Sciatic nerve (tissue), 2 donors: ENCODE measurements at regions not wholly inside any gene's neighbourhood (a gene's known extent, or its start where the extent isn't known, plus 50 kb on each side); places are given as distances from the start of the nearest gene placed in this dataset.
A peak's percentile ranks its signal among the peaks of the same experiment; 100 is the strongest.

ENCODE experiments used
- ATAC-seq: fragments of 200-7000 bp; cut with Tn5 transposase; one replicate; pipeline ENCODE4 v1.9.1; 2020; ENCODE audit warnings: mild to moderate bottlenecking, moderate library complexity
- DNase-seq: peaks from one replicate; pipeline ENCODE4 v3.0.0-alpha.2; 2020; ENCODE audit warnings: low spot score
- intact Hi-C: fragments of 100-400 bp; cut with DNase I; formaldehyde crosslinking; loops from one replicate; pipeline ENCODE4 v1.14.2; 2022
- donor health status: DM: no; HTN: no; CAD: no.
- donor health status: DM: no; HTN: no; CAD: no.

DNA sequence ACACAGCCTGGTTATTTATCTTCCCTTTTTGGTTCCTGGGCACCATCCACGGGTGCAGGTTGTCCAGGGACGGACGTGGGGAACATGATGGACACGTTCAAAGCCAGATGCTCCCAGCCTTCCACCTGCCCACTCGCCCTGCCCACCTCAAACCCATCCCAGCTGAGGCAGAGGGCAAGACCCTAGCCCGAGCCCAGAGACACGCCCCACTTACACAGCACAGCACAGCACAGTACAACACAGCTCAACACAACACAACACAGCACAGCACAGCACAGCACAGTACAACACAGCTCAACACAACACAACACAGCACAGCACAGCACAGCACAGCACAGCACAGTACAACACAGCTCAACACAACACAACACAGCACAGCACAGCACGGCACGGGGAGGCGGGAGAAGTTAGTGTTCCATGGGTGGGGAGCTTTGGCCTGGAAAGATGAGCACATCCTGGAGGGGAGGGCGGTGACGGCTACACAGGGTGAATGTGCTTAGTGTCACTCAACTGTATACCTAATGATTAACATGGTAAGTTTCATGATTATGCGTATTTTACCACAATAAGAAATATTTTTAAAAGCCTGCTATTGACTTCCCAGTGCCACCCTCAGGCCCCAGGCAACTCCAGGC is 1507.5 kb downstream of the BRD1 start:
- ATAC-seq (no peak), DNase-seq (no peak)
- intact Hi-C loops, result no loop called here

DNA sequence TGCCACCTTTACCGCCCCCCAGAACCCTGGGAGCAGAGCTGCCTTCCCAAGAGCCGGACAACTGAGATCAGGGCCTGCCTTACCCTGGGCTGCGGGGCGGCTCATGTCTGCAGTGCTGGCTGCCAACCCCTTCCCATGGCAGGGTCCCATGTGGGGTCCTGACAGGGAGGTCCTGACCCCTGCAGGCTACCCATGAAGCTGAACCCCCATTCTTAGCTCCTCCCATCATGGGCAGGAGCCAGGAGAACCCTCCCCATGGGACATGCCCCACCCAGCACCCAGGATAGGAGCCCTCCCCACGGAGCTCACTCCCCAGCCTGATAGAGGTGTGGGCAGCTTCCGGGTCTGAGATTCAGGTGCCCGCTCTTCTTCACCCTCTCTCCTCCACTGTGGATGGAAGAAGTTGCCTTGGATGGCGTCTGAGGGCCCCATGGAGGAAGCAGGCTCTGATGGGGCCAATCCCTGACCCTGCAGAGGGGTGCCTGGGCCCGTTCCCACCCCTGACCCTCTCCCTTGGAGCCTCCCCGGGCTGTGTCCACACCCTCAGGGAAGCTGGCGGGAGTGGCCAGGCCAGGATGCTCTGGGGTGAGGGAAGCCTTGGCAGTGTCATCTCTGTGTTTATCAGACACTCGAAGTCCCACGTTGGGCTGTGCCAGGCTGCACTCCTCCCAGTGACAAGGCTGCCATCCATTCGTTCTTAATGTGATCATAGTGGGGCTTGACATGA is 1508.2 kb downstream of the BRD1 start:
- DNase-seq (no peak), ATAC-seq (no peak)
- intact Hi-C loops, result no loop called here

DNA sequence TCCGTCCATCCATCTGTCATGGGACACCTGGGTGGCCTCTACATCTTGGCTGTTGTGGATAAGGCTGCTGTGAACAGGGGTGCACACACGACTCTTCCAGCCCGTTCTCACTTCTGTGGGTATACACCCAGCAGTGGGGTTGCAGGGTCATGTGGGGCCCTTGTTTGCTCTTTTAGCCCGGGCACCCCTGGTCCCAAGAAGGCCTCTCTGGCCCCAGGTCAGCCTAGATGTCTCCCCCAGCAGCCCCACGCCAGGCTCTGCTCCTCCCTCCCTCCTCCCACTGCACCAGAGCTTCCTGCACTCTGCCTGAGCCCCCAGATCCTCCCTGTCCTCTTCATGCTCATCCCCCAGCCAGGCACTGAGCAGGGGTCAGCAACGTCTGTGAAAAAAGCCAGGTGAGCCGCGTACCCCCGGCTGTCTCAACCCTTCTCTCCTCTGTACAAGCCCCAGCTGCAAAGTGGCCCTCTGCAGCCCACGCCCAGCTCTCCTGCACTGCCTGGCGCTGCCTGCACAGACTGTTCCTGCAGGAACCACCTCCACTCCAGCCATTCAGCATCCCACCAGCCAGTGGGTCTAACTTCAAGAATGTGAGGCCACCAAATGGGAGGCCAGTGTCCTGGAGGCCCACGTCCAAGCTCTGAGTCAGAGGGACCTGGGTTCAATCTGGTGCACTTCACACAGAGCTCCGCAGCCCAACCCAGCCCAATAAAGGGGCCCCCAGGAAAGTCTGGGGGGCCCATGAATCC is 1508.9 kb downstream of the BRD1 start:
- DNase-seq, result no peak
- intact Hi-C loops, result no loop called here
- ATAC-seq, result no peak

DNA sequence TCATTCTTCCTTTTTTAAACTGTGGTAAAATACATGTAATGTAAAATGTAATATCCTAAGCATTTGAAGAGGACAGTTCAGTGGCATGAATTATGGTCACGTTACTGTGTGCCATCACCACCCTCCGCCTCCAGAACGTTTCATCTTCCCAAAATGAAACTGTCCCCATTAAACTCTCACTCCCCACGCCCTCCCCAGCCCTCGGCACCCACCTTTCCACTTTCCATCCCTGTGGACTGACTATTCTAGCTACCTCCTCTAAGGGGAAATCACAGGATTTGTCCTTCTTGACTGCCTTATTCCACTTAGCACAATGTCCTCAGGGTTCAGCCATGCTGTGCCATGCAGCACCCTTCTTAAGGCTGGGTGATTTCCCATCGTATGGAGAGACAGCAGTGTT is 1509.5 kb downstream of the BRD1 start:
- intact Hi-C loops, result no loop called here
- DNase-seq, result peak; percentile 23
- no peak for ATAC-seq

DNA sequence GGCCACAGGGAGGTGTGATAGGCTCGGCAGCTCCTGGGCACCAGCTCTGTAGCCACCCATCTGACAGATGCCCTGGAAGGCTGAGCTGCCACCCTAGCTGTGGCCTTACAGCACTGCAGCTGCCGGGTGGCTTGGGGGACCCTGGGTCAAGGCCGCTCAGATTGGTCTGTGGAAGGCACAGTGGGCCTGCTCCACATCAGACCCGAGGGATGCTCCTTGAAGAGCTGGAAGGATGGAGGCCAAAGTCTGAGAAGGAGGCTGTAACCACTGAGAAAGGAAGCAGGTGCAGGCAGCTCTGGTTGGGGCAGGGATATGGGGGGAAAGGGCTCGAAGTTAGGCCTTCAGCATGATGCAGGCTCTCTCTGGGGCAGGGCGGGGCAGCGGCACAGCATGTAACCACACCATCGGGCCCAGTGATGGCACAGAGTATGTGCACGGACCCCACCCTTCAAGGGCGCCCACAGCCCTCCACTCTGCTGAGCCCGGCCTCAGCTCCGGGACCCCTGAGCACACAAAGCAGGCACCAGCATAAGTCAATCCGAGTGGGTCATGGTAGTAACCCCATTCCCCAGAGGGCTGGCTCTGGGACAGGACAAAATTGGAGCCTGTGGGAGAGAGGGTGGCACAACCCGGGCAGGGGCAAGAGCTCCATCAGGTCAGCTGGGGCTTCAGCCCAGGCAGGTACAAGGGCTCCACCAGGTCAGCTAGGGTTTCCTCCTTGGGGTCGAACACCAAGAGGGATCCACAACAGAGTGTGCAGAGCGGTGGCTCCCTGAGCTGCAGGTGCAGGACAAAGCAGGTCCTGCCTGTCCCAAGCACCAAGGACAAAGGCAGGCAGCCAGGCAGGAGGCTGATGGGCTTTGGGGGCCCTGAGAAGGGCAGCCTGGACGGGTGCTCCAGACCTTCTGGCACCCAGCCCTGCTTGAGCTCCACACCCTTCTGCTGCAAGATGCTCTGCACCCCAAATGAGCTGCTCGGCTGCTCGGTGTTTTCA is 1511.1 kb downstream of the BRD1 start:
- DNase-seq, result peak; percentile 41
- ATAC-seq, result no peak
- intact Hi-C loops, result no loop called here

DNA sequence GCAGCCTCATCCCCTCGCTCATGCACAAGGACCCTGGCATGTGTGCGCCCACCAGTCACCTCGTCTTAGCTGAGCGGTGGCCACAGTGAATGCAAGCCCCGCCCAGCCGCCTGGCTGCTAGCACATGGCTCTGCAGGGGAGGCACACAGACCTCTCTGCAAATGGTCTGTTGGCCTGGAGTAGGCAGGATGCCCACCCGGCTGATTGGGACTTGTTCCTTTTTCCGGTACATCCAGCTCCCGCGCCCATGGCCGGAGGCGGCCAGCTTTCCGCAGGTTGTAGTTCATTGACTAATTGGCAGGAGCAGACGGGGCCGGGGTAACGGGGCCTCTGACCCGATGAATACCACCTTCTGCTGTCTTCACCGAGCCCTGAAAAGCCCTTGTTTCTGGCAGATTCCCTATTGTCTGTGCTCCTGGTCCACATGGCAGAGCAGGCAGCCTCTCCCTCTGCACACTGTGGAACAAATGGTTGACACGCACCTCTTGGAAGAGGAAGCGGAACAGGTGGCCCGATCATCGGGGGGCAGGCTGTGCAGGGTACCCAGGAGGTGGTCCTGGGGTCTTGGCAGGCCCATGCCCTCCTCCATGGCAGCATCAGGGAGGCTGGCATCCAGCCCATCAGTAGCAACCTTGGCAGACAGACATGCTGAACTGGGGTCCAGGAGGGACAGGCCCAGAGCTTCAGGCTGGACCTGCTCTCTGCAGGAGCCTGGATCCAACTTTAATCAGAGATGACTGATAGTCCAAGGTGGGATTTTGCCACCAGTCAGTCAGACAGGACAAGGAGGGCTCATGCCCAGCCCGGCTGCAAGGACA is 1512.0 kb downstream of the BRD1 start:
- ATAC-seq (no peak), DNase-seq (peak; percentile 57)
- intact Hi-C loops, result no loop called here

DNA sequence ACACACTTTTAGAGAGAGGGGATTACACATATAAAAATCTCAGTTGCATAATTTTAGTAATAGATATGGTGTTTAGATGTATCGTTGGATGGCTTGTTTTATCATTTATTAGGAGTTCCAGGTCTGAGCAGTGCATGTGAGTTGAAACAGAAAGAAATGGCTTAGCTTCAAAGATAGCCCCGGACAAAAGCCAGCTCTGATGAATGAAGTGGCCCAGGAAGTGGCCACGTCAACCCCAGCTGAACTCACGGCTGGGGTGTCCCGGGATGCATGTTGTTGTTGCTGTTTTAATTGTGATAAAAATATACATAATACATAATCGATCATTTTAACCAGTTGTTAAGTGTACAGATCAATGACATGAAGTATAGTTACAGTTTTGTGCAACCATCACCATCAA is 1513.6 kb downstream of the BRD1 start:
- intact Hi-C loops, result no loop called here
- no peak for DNase-seq

DNA sequence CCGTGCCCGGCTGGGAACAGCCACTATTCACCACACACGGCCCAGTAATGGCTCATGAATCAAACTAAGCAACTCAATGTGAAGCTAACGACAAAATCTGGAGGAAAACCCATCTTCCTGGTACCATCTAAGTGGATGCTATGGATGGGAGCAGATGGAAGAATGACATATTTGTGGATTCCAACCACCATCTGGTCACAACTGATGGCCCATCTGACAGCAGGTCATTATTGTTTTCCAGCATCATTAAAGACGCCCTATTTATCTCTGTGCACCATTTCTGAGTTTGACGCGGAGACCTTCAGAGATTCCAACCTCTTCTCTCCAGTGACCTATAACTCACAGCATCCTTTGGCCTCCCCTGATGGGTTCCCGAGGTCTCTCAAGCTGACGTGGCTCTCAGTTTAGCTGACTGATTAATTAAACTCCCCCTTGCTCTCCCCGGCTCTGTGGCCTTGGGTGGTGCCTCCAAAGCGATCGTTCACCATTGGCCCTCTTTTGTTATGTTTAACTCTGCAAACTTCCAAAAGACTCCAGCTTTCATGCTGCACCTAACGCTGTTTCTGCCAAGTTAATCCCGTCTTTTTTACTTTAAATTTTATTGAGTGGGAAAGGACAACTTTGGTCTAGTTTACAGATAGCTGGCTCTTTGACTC is 1514.4 kb downstream of the BRD1 start:
- no peak for ATAC-seq
- DNase-seq, result no peak
- intact Hi-C loops, result no loop called here

More for the DNA sequence above, 1513.6 kb downstream of the BRD1 start:
- ATAC-seq, result no peak

DNA sequence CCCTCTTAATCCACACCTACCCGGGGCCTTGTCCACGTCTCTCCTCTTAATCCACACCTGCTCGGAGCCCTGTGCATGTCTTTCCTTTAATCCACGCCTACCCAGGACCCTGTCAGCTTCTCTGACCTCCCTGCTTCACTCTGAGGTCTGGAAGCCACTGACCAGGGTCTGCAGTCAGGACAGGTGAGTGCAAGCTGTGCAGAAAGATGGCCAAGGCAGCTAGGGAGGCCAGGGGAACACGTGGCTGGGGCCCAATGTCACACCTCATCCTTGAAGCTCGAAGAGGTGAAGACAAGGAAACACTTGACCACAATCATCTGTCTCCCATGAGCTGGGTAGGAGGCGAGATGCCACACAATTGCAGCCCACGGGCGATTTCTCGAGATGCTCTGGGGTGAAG is 1516.9 kb downstream of the BRD1 start:
- DNase-seq (no peak), ATAC-seq (no peak)
- intact Hi-C loops, result no loop called here

DNA sequence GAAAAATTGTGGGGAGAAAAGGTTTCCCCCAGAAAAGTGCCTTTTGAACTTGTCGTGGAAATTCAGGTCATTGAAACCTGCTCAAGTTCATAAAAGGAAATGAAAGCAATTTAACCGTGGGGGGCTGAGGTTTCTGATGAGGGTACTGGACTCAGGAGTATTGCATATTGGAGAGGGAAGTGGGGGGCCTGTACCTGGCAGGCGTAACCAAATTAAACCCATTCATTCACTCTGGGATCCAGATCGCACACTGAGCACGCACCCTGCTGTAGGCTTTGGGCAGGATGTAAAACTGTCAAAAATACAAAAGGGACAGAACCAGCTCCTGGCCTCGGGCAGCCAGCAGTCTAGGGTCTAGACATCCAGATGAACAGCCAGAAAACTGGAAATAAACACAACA is 1517.4 kb downstream of the BRD1 start:
- ATAC-seq, result no peak
- intact Hi-C loops, result no loop called here
- DNase-seq, result no peak

DNA sequence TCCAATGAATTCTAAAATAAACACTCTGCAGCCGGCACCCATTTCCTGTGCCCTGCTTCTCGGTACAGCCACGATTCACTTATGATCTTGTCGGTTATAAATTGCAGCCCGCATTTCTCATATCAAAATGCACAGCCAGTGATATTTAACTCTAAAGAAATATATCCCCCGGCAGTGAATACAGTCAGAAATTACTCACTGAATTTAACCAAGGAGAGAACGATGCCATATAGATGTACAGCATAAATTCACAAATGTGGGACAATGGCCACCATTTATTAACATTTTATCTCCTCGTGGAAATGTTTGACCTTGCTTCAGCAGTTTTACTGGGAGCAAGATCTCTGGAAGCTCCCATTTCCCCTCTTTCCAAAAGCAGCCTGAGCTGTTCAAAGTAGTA is 1517.8 kb downstream of the BRD1 start:
- intact Hi-C loops, result no loop called here
- no peak for DNase-seq
- no peak for ATAC-seq

DNA sequence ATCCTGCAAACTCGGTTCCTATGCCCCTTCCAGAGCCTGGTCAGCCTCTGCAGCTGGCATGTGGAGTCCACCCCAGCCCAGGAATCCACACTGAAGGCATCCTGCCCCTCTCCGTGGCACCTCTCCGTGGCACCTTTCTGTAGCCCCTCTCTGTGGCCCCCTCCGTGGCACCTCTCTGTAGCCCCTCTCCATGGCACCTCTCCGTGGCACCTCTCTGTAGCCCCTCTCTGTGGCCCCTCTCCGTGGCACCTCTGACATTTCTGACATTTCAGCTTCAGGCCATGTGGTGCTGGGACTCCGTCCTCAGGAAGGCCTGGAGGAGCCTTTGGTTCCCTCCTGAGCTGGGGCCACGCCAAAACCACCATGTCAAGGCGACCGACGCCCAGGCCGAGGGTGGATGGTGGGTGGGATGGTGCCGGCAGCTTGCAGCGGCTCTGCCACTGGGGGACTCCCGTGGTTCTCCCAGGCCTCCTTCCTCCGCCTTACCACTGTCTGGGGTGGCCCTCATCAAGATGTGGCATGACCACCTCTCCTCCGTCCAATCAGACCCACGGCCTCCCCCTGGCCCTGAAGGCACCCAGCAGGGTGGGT is 1518.5 kb downstream of the BRD1 start:
- ATAC-seq (no peak), DNase-seq (no peak)
- intact Hi-C loops, result no loop called here

DNA sequence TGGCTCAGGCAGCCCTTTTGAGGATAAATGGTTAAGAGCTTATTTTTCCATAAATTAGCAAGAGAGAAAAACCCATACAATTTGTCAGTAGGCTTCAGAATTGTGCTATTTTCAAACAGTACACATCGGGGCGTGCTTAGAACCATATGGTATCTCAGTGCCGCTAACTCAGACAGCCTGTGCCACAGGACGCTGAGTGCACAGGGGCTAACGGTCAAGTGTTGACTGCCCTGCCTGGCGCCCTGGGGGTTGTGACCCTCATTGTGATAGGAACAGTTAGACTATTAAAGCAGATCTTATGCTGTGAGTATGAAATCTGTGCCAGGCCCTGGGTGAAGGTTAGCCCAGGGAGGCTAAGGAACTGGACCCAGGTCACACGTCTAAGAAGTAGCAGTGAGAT is 1519.7 kb downstream of the BRD1 start:
- intact Hi-C loops, result no loop called here
- ATAC-seq, result no peak
- no peak for DNase-seq

DNA sequence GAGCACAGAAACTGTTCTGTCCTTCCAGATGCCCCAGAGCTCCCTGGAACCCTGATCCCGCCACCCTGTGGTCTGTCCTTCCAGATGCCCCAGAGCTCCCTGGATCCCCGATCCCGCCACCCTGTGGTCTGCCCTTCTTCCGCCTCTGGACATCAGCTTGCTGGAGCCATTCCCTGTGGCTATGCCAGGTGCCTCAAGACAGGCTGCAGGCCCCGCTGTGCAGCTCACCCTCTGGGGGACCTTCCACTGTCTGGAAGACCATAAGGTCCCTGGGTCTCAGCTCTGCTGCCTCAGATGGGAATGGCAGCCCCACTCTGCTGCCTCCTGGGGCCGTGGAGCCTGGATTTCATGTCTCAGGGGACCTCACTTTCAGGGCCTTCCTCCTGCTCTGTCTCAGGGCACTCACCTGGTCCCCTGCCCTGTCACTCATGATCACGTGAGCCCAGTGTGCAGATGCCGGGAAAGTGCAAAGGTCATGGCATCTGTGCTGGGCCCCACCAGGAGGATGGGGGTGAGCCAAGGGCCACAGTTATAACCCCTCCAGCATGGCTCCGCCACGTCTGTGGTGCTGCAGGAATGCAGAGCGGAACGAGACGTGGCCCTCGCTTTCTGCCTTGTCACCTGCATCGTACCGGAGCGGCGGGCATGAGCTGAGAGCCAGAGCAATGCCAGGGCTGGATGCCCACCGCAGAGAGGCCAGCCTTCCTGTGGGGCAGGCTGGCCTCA is 1520.7 kb downstream of the BRD1 start:
- DNase-seq, result no peak
- no peak for ATAC-seq
- intact Hi-C loops, result no loop called here

DNA sequence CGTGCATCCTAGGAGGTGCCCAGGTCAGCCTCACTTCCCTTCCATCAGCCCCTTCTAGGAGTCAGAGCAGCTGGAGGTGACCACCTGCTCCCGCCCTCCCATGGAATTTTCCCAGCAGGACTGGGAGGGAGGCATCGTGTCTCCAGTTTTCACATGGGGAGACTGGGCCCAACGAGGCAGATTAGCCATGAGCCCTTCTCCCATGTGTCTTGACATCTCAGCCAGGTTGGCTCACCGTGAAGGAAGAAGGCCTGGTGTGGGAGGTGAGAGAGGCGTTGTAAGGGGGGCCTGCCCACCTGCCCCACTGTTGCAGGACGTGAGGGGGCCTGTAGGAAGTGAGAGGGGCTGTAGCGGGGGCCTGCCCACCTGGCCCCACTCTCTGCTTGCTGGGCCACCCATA is 1521.4 kb downstream of the BRD1 start:
- DNase-seq (no peak), ATAC-seq (no peak)
- intact Hi-C loops, result no loop called here

DNA sequence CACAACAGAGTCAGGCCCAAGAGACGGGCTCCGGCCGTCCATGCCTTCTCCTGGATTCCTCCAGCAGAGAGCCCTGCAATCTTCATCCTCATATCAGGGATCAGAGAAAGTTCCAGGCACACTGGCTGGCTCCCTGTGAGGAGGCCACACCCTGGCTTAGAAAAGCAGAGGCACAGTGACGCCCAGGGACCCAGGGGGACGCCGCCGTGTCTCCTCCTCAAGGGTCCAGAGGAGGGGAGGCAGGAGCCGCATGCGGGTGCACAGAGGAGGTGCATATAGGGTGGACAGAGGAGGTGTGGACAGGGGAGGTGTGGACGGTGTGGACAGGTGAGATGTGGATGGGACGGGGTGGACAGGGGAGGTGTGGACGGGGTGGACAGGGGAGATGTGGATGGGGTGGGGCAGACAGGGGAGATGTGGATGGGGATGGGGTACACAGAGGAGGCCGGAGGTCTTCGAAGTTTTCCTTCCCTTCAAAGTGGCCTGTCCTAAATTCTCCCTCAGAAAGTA is 1521.9 kb downstream of the BRD1 start:
- no peak for DNase-seq
- no peak for ATAC-seq
- intact Hi-C loops, result no loop called here

DNA sequence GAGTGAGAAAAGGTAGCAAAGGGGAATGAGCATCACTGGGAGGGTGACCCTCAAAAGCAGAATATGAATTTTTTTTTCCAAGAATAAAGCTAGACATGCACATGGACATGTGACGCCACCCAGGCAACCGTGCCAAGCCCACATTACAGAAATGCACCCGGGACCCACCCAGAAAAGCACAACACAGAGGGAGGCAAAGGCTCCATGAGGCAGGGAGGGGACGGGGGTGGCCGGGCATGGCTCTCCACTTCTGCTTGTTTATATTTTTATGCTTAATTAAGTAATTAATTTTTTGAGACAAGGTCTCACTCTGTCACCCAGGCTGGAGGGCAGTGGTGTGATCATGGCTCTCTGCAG is 1524.3 kb downstream of the BRD1 start:
- intact Hi-C loops, result no loop called here
- DNase-seq (no peak), ATAC-seq (no peak)
